GM18498 (cell line): ENCODE measurements at regions not wholly inside any gene's neighbourhood (a gene's known extent, or its start where the extent isn't known, plus 50 kb on each side); places are given as distances from the start of the nearest gene placed in this dataset.

ENCODE experiments used
- ATAC-seq: cut with Tn5 transposase; IDR thresholded peaks from one replicate; pipeline ENCODE4 v1.9.1; 2021; ENCODE audit warnings: mild to moderate bottlenecking, moderate library complexity; ENCODE audit not compliant: unreplicated experiment

GRCh38 chr3:127384717-127385539, 97.1 kb upstream of the PRR20G start:
- no peak for ATAC-seq

- ATAC-seq, result no peak
Observed at GRCh38 chr3:127383656-127384179, 95.9 kb upstream of the PRR20G start.

GRCh38 chr3:127377801-127378655, 90.2 kb upstream of the PRR20G start:
- ATAC-seq, result no peak

GRCh38 chr3:127375151-127375930, 87.5 kb upstream of the PRR20G start:
- ATAC-seq, result no peak

GRCh38 chr3:127374086-127375010, 86.5 kb upstream of the PRR20G start:
- ATAC-seq, result no peak

- no peak for ATAC-seq
Observed at GRCh38 chr3:127373441-127374085, 85.7 kb upstream of the PRR20G start.

- no peak for ATAC-seq
Observed at GRCh38 chr3:127371846-127372245, 84.0 kb upstream of the PRR20G start.

GRCh38 chr3:127371334-127371733, 83.5 kb upstream of the PRR20G start:
- ATAC-seq, result no peak

GRCh38 chr3:127370906-127371305, 83.1 kb upstream of the PRR20G start:
- ATAC-seq, result no peak

DNA sequence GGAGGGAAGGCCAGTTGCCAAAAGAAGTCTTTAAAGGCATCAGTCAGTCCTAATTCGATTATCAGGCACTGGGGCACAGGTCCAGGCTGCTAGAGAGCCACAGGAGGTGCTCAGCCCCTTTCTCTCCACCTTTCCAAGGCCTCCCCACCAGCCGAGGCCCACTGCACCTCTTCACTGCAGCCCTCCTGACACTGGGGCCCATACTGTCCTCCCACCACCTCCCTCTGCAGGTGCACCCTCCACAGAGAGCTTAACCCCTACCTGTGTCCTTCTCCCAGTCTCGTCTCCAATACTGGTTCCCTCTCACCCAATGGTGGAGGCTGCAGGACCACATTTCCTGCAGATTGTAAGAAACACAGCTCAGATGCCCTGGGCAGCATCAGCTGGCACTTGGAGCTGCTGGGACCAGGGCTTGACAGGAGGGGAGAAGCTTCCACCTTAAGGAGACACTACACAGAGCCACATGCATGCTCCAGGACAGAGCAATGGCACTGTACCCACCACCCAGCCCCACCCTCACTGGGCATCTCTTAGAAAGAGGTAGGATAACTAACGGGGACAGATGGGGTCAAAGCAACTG, 81.6 kb upstream of the PRR20G start:
- ATAC-seq, result no peak

DNA sequence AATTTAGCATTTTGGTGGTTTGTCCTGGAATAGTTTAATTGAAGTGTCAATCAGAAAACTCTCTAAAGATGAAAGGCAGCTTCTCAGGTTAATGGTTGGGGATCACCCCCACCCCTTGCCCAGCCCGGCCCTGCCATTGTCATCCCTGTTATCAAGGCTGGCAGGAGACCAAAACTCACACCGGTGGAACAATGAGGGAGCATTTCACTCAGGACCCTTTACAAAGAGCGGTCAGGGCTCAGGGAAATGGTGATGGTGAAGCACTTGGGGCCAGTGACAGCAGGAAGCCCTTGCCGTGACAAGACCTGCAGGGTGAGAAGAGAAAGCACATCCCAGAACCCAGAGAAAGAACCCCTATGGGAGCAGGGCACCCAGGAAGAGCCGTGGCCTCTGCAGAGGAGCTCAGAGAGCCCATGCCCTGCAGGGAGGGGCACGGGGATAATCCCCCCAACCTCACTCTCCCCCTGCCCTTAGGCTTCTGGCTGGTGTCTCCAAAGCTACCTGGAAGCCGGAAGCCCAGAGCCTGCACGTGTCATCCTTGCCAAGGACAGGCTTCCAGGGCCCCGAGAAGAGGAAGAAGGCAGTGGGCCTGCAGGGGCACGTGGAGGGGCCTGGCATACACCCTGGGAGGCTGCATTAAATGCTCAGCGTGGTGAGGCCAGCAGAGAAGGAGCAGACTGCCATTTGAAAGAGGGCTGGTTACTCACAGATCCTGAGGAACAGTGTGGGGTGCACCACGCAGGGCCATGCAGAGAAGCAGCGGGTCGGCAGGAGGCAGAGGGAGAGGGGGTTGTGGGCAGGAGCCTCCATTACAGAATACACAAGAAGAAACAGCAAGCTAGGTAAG, 80.6 kb upstream of the PRR20G start:
- ATAC-seq, result no peak

DNA sequence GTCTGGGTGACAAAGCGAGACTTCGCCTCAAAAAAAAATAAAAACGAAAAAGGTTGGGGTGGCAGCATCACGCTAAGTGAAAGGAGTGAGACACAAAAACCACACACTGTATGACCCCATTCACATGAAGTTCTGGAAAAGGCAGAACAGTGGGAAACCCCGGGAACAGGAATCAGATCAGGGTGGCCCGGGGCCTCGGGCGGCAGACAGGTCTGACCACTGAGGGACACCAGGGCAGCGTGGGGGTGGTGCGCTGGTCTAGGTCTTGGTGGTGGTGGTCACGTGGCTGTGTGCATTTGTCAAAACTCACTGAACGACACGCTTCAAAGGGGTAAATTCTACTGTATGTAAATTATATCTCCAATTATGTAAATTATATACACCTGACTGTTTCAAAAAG, 79.7 kb upstream of the PRR20G start:
- no peak for ATAC-seq

- ATAC-seq, result no peak
Observed at GRCh38 chr3:127366383-127366782, 78.5 kb upstream of the PRR20G start.

DNA sequence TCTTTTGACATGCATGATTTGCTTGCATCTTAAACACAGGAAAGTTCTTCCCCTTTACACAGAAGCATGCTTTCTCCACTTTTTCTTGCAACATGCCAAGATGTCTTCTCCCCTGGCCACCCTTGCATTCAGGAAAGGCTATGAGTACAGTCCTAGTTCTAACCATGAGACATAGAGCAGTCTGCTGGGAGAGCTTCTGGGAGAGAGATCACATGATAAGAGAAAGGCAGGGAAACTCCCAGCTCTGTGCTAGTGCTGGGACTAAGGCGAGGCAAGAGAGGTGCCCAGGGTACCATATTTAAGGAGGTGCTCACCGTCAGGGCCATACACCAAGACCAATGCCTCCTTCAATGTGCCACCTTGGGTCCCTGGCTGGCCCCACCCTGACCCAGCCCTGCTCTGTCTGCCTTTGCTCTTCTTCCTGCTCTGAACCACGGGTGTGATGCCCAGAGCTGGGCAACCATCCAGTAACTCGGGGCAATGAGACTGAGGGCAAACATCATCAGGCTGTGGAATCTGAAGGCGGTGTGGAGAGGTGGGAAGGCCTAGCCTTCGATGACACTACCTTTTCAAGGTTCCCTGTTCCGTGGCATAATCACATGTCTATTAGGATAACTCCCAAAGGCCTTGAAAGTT, 77.4 kb upstream of the PRR20G start:
- ATAC-seq, result no peak

DNA sequence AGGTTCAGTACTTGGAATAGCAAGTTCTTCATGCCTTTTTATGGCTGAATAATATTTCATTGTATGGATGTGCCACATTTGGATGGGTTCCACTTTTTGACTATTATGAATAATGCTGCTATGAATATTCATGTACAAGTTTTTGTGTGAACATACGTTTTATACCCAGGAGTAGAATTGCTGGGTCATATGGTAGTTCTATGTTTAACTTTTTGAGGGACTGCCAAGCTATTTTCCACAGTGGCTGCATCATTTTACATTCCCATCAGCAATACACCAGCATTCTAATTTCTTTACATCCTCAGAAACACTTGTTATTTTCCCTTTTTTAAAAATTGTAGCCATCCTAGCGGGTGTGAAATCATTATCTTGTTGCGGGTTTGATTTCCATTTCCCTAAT, 76.0 kb upstream of the PRR20G start:
- ATAC-seq, result no peak

GRCh38 chr3:127363171-127363570, 75.3 kb upstream of the PRR20G start:
- no peak for ATAC-seq

GRCh38 chr3:127360647-127361046, 72.8 kb upstream of the PRR20G start:
- no peak for ATAC-seq

DNA sequence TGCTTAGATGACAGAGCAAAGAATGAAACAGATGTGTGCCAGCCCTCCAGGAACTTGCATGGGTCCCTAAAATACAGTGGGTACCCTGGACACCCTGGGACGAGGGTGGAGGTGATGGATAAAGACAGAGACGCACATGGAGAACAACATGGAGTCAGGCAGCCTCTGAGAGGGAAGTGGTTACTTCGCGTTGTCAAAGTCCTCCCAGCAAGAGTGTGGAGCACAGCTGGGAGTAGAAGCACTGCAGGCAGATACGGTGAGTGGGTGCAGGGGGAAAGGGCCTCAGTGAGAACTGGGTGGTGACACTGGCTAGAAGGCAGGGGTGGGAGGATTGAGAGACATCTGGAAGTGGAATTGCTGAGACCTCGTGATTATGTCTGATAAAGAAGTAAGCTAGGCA, 70.8 kb upstream of the PRR20G start:
- no peak for ATAC-seq
